Chondrocyte (in vitro differentiated cells): ENCODE measurements at regions not wholly inside any gene's neighbourhood (a gene's known extent, or its start where the extent isn't known, plus 50 kb on each side); places are given as distances from the start of the nearest gene placed in this dataset.

Experiments
- DNase-seq: peaks from one replicate; pipeline ENCODE4 v3.0.0; 2021; ENCODE audit warnings: mixed read lengths, low spot score
- H3K27ac Mint-ChIP-seq: one replicate; pipeline ENCODE4 v1.8.0; 2021; ENCODE audit warnings: mild to moderate bottlenecking, moderate library complexity, mixed read lengths; ENCODE audit not compliant: unreplicated experiment
- H3K27me3 Mint-ChIP-seq: 2 replicates; pipeline ENCODE4 v1.8.0; 2021; ENCODE audit warnings: low read depth, mixed read lengths
- H3K36me3 Mint-ChIP-seq: 2 replicates; pipeline ENCODE4 v1.8.0; 2021; ENCODE audit warnings: low read depth, mixed read lengths
- H3K4me1 Mint-ChIP-seq: 2 replicates; pipeline ENCODE4 v1.8.0; 2021; ENCODE audit warnings: low read depth, mild to moderate bottlenecking, mixed read lengths
- H3K4me3 Mint-ChIP-seq: one replicate; pipeline ENCODE4 v1.8.0; 2021; ENCODE audit warnings: mild to moderate bottlenecking, moderate library complexity, mixed read lengths; ENCODE audit not compliant: unreplicated experiment
- H3K9me3 Mint-ChIP-seq: 2 replicates; pipeline ENCODE4 v1.8.0; 2021; ENCODE audit warnings: low read depth, mixed read lengths
- CTCF ChIP-seq: fragments of 200-600 bp; sonication (generic); IDR thresholded peaks from 2 replicates; pipeline ENCODE4 v1.5.0; 2021; ENCODE audit warnings: antibody characterized with exemption, mild to moderate bottlenecking, moderate library complexity

- H3K27me3 Mint-ChIP-seq, result peaks cover 23% of the 10 kb centered on the region
- H3K36me3 Mint-ChIP-seq, result no peaks in the 10 kb centered on the region
- H3K27ac Mint-ChIP-seq, result no peak overlapping the region
- no peak for TF ChIP-seq CTCF
- no peak for DNase-seq
- H3K9me3 Mint-ChIP-seq, result no peaks in the 10 kb centered on the region
- peaks cover 4% of the 10 kb centered on the region for H3K4me1 Mint-ChIP-seq
- H3K4me3 Mint-ChIP-seq, result no peak overlapping the region
These were observed 188.1 kb upstream of the CEP162 start for GRCh38 chr6:84415517-84415916.

GRCh38 chr6:84415068-84415467 lies 187.6 kb upstream of the CEP162 start:
- Mint-ChIP-seq H3K4me3 (no peak overlapping the region), H3K4me1 (peaks cover 4% of the 10 kb centered on the region), H3K36me3 (no peaks in the 10 kb centered on the region), H3K27ac (no peak overlapping the region), H3K9me3 (no peaks in the 10 kb centered on the region), H3K27me3 (peaks cover 19% of the 10 kb centered on the region)
- TF ChIP-seq CTCF, result no peak
- DNase-seq, result no peak

- Mint-ChIP-seq H3K4me3 (no peak overlapping the region), H3K4me1 (peaks cover 4% of the 10 kb centered on the region), H3K27ac (no peak overlapping the region), H3K36me3 (no peaks in the 10 kb centered on the region), H3K27me3 (peaks cover 16% of the 10 kb centered on the region), H3K9me3 (no peaks in the 10 kb centered on the region)
- no peak for DNase-seq
- TF ChIP-seq CTCF, result no peak
These were observed 187.1 kb upstream of the CEP162 start for GRCh38 chr6:84414531-84414930.

- no peak overlapping the region for H3K4me3 Mint-ChIP-seq
- H3K27me3 Mint-ChIP-seq, result peaks cover 24% of the 10 kb centered on the region
- no peak for DNase-seq
- H3K27ac Mint-ChIP-seq, result no peak overlapping the region
- peaks cover 4% of the 10 kb centered on the region for H3K4me1 Mint-ChIP-seq
- no peaks in the 10 kb centered on the region for H3K36me3 Mint-ChIP-seq
- H3K9me3 Mint-ChIP-seq, result no peaks in the 10 kb centered on the region
- TF ChIP-seq CTCF, result no peak
These were observed 183.7 kb upstream of the CEP162 start for GRCh38 chr6:84411060-84411629.

- H3K27me3 Mint-ChIP-seq, result peaks cover 19% of the 10 kb centered on the region
These were observed 182.5 kb upstream of the CEP162 start for GRCh38 chr6:84409911-84410310.

More at GRCh38 chr6:84409911-84410310, 182.5 kb upstream of the CEP162 start:
- Mint-ChIP-seq H3K36me3 (no peaks in the 10 kb centered on the region), H3K4me1 (peaks cover 4% of the 10 kb centered on the region), H3K27ac (no peak overlapping the region), H3K4me3 (no peak overlapping the region), H3K9me3 (no peaks in the 10 kb centered on the region)
- TF ChIP-seq CTCF, result no peak
- no peak for DNase-seq
